Muscle of leg (tissue), 3 donors: ENCODE measurements at regions not wholly inside any gene's neighbourhood (a gene's known extent, or its start where the extent isn't known, plus 50 kb on each side); places are given as distances from the start of the nearest gene placed in this dataset.
A peak's percentile ranks its signal among the peaks of the same experiment; 100 is the strongest.

Experiments used
- DNase-seq: peaks from one replicate; pipeline ENCODE4 v3.0.0; 2013
- H3K27ac ChIP-seq: one replicate; pipeline ENCODE4 v1.5.1; 2013; ENCODE audit warnings: mild to moderate bottlenecking, low read length, control low read depth
- H3K27me3 ChIP-seq: one replicate; pipeline ENCODE4 v1.6.1; 2013; ENCODE audit warnings: low read length; ENCODE audit not compliant: control insufficient read depth, insufficient read depth
- H3K36me3 ChIP-seq: one replicate; pipeline ENCODE4 v1.6.1; 2013; ENCODE audit warnings: low read length; ENCODE audit not compliant: control insufficient read depth, insufficient read depth
- H3K4me1 ChIP-seq: one replicate; pipeline ENCODE4 v1.6.1; 2013; ENCODE audit warnings: low read length; ENCODE audit not compliant: control insufficient read depth, insufficient read depth
- H3K4me3 ChIP-seq: one replicate; pipeline ENCODE4 v1.5.1; 2013; ENCODE audit warnings: low read length, control low read depth
- H3K9me3 ChIP-seq: replicated peaks from 2 replicates; pipeline ENCODE4 v1.6.1; 2013; ENCODE audit warnings: low read depth, low read length; ENCODE audit not compliant: control insufficient read depth
- WGBS: methylation state at CpG from one replicate; pipeline ENCODE4 v1.1.5; 2013; ENCODE audit warnings: missing lambda C conversion rate; ENCODE audit not compliant: insufficient coverage; 5-methylcytosine and 5-hydroxymethylcytosine counted together

DNA sequence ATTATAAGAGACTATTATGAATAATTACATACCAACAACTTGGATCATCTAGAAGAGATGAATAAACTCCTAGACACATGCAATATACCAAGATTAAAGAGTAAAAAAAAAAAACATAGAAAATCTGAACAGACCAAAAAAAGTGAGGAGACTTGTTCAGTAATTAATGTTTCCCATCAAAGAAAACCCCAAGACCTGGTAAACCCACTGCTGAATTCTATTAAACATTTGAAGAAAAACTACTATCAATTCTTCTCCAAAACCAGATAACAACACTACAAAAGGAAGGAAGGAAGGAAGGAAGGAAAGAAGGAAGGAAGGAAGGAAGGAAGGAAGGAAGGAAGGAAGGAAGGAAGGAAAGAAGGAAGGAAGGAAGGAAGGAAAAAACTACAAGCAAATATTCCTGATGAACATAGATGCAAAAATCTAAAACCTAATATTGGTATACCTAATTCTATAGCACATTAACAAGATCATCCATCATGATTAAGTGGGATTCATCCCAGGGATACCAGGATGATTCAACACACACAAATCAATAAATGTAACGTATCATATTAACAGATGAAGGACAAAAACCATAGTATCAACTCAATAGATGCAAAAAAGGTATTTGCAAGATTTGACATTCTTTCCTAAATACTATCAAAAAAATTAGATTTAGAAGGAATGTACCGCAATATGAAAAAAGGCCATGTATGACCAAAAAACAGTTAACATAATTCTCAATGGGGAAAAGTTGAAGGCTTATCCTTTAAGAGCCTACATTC is 445.5 kb downstream of the KCNH5 start:
- Histone ChIP-seq H3K4me1 (no peaks in the 10 kb centered on the region), H3K9me3 (no peaks in the 10 kb centered on the region), H3K27ac (no peak overlapping the region), H3K4me3 (no peak overlapping the region), H3K27me3 (no peaks in the 10 kb centered on the region), H3K36me3 (no peaks in the 10 kb centered on the region)
- no CpG with 5 or more reads among the region's 2 CpGs for WGBS
- no peak for DNase-seq

DNA sequence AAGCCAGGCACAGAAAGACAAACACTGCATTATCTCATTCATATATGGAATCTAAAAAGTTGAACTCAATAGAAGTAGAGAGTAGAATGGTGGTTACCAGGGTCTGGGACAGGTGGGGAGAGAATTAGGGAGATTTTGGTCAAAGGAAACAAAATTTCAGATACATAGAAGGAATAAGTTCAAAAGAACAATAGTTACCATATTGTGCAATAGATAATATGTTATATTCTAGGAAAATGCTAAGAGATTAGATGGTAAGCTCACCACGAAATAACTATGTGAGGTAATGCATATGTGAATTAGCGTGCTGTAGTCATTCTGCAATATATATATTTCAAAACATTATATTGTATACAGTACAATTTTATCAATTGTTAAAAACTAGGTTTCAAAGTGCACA is 442.5 kb downstream of the KCNH5 start:
- no CpG with 5 or more reads among the region's 2 CpGs for WGBS
- no peaks in the 10 kb centered on the region for H3K9me3 ChIP-seq
- DNase-seq = no peak
- H3K27ac ChIP-seq = no peak overlapping the region
- H3K27me3 ChIP-seq = no peaks in the 10 kb centered on the region
- H3K36me3 ChIP-seq = no peaks in the 10 kb centered on the region
- no peak overlapping the region for H3K4me3 ChIP-seq
- H3K4me1 ChIP-seq = no peaks in the 10 kb centered on the region

DNA sequence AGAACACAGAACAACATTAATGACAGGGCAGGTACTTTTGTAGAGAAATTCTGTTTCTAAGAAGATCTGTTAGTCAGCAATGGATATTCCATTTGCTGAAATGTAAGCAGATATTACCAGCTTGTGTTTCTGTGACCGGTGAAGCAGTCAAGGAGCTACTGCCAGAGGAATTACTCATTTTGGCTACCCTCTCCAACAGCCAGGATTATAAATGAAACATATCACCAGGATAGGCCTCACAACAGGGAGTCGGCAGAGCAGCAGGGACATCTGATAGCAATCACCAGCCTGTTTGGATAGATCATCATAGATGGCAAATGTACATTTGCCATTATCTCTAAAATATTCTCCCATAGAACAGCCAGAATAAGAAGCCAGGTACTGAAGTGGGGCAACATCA is 440.7 kb downstream of the KCNH5 start:
- no peaks in the 10 kb centered on the region for H3K27me3 ChIP-seq
- 60% methylated on average over 1 of the region's 2 CpGs for WGBS
- no peak overlapping the region for H3K27ac ChIP-seq
- no peaks in the 10 kb centered on the region for H3K9me3 ChIP-seq
- DNase-seq = peak; percentile 2
- no peak overlapping the region for H3K4me3 ChIP-seq
- H3K4me1 ChIP-seq = no peaks in the 10 kb centered on the region
- no peaks in the 10 kb centered on the region for H3K36me3 ChIP-seq

GRCh38 chr14:62614122-62614521 is 431.1 kb downstream of the KCNH5 start:
- H3K4me3 ChIP-seq = no peak overlapping the region
- no peaks in the 10 kb centered on the region for H3K4me1 ChIP-seq
- no peaks in the 10 kb centered on the region for H3K27me3 ChIP-seq
- WGBS = no CpG with 5 or more reads among the region's 3 CpGs
- no peaks in the 10 kb centered on the region for H3K36me3 ChIP-seq
- no peak for DNase-seq
- H3K27ac ChIP-seq = no peak overlapping the region
- H3K9me3 ChIP-seq = no peaks in the 10 kb centered on the region

GRCh38 chr14:62616668-62617067 is 428.6 kb downstream of the KCNH5 start:
- no CpG with 5 or more reads among the region's 4 CpGs for WGBS
- Histone ChIP-seq H3K4me3 (no peak overlapping the region), H3K36me3 (no peaks in the 10 kb centered on the region), H3K9me3 (no peaks in the 10 kb centered on the region), H3K27ac (no peak overlapping the region), H3K27me3 (no peaks in the 10 kb centered on the region), H3K4me1 (no peaks in the 10 kb centered on the region)
- DNase-seq = no peak

DNA sequence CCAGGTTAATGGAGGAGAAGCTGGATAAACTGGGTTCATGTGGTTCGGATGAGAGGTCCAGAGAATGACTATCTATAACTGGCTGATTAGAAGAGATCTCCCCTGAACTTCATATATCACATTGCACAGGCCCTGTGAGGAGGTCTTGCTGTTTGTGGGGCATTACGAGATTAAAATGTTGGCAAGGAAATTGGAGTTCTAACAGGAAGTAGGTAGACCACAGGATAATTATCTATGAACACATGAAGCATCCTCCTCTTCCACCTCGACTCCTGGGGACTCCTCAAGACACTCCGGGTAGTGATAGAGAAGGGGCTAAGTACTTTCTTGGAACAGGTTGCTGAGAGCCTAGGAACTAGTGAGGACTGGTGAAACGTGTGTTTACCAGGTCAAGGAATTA is 418.8 kb downstream of the KCNH5 start:
- DNase-seq = no peak
- Histone ChIP-seq H3K4me1 (no peaks in the 10 kb centered on the region), H3K36me3 (no peaks in the 10 kb centered on the region), H3K9me3 (no peaks in the 10 kb centered on the region), H3K27ac (no peak overlapping the region), H3K27me3 (no peaks in the 10 kb centered on the region), H3K4me3 (no peak overlapping the region)
- WGBS = no CpG with 5 or more reads among the region's 5 CpGs

DNA sequence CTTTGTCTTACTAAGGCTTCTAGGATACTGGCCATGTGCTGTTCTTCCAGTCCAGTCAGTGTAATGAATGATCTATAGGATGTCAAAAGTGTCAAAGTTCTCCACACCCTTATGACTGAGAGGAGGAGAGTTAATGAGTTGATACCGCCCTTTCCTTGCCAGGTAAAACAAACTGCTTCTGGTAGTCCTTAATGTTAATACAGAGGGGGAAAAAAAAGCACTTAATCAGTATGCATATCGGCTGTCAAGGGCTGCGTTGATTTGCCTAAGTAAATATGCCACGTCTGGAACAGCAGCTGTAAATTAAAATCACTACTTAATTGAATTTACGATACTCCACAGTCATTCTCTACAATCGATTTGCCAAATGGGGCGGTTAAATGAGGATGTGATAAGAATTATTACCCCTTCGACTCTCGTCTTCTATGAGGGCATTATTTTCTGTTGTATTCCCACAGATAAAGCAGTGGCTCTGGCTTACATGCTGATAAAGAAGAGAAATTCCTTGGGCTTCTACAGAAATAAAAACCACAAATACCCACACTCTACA is 416.0 kb downstream of the KCNH5 start:
- no peak for DNase-seq
- WGBS = no CpG with 5 or more reads among the region's 9 CpGs
- H3K27ac ChIP-seq = no peak overlapping the region

GRCh38 chr14:62631176-62631575 is 414.1 kb downstream of the KCNH5 start:
- Histone ChIP-seq H3K36me3 (no peaks in the 10 kb centered on the region), H3K4me3 (no peak overlapping the region)
- WGBS = 75% methylated on average over 1 of the region's 3 CpGs

More for the DNA sequence above, 416.0 kb downstream of the KCNH5 start:
- H3K4me3 ChIP-seq = no peak overlapping the region
- no peaks in the 10 kb centered on the region for H3K27me3 ChIP-seq
- no peaks in the 10 kb centered on the region for H3K4me1 ChIP-seq
- H3K9me3 ChIP-seq = no peaks in the 10 kb centered on the region
- H3K36me3 ChIP-seq = no peaks in the 10 kb centered on the region

DNA sequence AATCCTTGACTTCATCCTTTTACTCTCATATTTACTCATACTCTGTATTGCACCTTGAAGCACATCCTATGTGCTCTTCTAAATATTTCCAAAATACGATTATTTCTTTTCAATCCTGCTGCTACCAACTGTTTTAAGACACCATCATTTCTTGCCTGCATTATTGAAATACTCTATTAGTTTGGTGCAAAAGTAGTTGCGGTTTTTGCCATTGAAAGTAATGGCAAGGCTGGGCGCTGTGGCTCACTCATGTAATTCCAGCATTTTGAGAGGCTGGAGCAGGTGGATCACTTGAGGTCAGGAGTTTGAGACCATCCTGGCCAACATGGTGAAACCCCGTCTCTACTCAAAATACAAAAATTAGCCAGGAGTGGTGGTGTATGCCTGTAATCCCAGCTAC is 412.5 kb downstream of the KCNH5 start:
- WGBS = no CpG with 5 or more reads among the region's 4 CpGs
- H3K4me1 ChIP-seq = no peaks in the 10 kb centered on the region
- no peak overlapping the region for H3K4me3 ChIP-seq
- H3K27me3 ChIP-seq = no peaks in the 10 kb centered on the region
- H3K27ac ChIP-seq = no peak overlapping the region
- DNase-seq = no peak
- no peaks in the 10 kb centered on the region for H3K36me3 ChIP-seq
- H3K9me3 ChIP-seq = no peaks in the 10 kb centered on the region

More at GRCh38 chr14:62631176-62631575, 414.1 kb downstream of the KCNH5 start:
- no peaks in the 10 kb centered on the region for H3K27me3 ChIP-seq
- DNase-seq = no peak
- H3K9me3 ChIP-seq = no peaks in the 10 kb centered on the region
- no peak overlapping the region for H3K27ac ChIP-seq
- H3K4me1 ChIP-seq = no peaks in the 10 kb centered on the region

GRCh38 chr14:62645649-62646048 is 399.6 kb downstream of the KCNH5 start:
- no CpG with 5 or more reads among the region's 3 CpGs for WGBS
- Histone ChIP-seq H3K27ac (no peak overlapping the region), H3K9me3 (no peaks in the 10 kb centered on the region), H3K36me3 (no peaks in the 10 kb centered on the region), H3K27me3 (no peaks in the 10 kb centered on the region), H3K4me3 (no peak overlapping the region), H3K4me1 (no peaks in the 10 kb centered on the region)
- no peak for DNase-seq
